GM19025 (cell line): ENCODE measurements at regions not wholly inside any gene's neighbourhood (a gene's known extent, or its start where the extent isn't known, plus 50 kb on each side); places are given as distances from the start of the nearest gene placed in this dataset.
"Not testable (repeated sequence)": the region's sequence is repeated elsewhere in the genome, so short reads cannot be mapped to it uniquely, and the experiment has no call there.

Experiments
- ATAC-seq: cut with Tn5 transposase; IDR thresholded peaks from one replicate; pipeline ENCODE4 v1.9.1; 2021; ENCODE audit warnings: mild to moderate bottlenecking, low read depth, moderate library complexity; ENCODE audit not compliant: unreplicated experiment

DNA sequence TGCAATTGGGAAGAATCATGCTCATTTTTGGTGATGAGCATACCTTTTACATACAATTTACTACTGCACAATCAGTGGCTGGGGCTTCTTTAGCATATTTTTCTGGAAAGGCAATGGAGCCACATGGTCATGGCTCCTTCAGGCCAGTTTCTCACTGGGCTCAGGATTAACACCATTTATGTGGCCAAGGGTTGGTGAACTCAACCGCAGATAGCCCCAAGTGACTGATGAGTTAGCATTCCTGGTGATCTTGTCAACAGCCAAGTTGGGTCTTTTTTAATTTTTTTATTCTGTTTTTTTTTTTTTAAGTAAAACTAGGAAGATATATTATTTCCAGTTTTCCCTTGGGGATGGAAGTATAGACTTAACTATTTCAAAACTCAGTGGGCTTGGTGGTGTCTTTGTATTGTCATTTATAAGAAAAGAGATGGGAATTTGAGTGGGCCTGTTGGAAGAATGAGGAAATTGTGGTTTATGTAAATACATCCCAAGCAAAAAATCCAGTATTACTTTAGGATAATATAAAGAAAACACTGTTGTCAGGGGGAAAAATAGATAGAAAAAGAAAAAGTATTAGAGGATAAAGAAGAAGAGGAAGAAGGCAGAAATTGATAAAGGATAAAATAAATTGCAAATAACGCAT is 397.4 kb downstream of the MAFB start:
- no peak for ATAC-seq

GRCh38 chr20:40287683-40288082 is 401.4 kb downstream of the MAFB start:
- ATAC-seq: no peak

GRCh38 chr20:40286975-40287531 is 402.0 kb downstream of the MAFB start:
- no peak for ATAC-seq

GRCh38 chr20:40284611-40285010 is 404.4 kb downstream of the MAFB start:
- ATAC-seq: no peak

- no peak for ATAC-seq
Observed at GRCh38 chr20:40283689-40284088, 405.3 kb downstream of the MAFB start.

- ATAC-seq: no peak
Observed at GRCh38 chr20:40282941-40283340, 406.1 kb downstream of the MAFB start.

DNA sequence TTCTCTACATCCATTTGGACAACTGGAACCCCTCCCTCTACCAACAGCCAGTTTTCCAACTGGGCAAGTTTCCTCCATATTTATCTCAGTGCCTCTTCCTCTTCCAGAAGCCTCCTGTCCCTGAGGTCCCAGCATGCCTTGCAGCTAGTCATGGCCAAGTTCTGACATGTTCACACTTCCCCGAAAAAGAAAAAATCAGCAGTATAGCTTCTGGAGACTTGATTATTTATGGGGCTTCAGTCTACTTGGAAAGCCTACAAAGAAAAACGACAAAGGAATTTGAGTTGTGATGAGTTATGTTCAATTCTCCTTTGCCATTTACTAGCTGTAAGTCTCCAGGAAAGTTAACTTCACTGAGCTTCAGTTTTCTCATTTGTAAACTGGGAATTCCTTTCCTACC is 406.5 kb downstream of the MAFB start:
- no peak for ATAC-seq

GRCh38 chr20:40280616-40281015 is 408.4 kb downstream of the MAFB start:
- ATAC-seq: no peak

DNA sequence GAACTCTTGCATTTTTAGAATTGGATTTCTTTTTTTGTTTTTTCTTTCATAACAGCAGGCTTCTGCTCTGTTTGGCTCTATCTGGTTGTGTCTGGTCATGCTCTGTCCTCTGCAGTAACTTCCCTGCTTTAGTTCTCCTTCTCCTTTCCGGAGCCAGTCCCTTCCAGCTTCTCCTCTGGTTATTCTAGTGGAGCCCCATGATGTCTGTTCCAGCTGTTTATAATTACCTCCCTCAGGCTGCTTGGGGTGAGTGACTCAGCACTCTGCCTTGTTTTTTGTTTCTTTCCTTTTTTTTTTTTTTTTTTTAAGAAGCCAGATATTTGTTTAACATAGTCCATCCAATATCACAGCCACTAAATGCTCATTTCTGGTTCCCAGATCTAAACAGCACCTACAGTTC is 409.6 kb downstream of the MAFB start:
- ATAC-seq: no peak

GRCh38 chr20:40278673-40279072 is 410.4 kb downstream of the MAFB start:
- no peak for ATAC-seq

GRCh38 chr20:40276301-40276700 is 412.7 kb downstream of the MAFB start:
- ATAC-seq: no peak

DNA sequence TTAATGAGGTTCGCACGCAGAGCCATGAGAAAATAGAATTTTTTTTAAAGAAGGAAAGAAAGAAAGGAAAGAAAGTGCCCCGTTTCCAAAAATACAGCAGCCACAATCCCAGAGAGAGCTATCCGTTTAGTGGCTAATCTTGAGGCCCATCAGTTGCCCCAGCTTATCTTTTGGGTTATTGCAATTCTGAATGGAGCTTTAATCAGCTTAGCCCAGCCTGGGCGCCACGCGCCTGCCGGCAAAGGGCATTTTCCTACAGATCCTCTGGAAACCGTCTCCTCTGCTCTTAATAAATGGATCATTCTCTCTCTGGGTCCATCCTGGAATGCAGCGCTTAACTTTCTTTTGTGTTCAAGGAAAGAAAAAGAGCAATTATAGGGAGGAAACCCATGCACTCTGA is 413.3 kb downstream of the MAFB start:
- no peak for ATAC-seq

DNA sequence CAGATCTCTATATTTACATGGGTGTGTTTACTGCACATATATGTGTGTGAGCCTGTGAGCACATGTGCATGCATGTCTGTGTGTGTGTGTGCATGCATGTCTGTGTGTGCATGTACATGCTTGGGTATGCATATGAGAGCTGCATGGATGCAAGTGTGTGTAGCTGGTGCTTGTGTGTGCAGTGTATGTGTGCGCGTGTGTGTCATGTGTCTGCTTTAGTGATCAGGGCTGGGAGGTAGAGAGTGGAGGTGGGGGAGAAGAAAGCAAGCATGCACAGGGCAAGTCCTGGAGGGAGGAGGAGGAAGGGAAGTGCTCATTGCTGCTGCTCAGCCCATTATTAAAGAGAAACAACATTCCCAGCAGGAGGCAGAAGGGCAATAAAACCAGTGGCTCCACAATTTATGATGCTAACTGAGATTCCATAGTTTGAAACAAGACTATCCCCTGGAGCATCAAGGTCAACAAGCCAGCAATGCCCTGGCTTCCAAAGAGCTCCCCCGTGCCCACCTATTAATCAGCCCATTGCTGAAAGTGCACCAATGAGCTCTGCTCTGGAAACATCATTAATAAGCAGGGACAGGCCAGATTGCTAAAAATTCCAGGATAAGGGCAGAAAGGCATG is 414.0 kb downstream of the MAFB start:
- no peak for ATAC-seq

DNA sequence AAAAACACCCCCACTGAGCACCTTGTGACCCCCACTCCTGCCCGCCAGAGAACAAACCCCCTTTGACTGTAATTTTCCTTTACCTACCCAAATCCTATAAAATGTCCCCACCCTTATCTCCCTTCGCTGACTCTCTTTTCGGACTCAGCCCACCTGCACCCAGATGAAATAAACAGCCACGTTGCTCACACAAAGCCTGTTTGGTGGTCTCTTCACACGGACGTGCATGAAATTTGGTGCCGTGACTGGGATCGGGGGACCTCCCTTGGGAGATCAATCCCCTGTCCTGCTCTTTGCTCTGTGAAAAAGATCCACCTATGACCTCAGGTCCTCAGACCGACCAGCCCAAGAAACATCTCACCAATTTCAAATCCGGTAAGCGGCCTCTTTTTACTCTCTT is 419.8 kb downstream of the MAFB start:
- not testable (repeated sequence) for ATAC-seq

DNA sequence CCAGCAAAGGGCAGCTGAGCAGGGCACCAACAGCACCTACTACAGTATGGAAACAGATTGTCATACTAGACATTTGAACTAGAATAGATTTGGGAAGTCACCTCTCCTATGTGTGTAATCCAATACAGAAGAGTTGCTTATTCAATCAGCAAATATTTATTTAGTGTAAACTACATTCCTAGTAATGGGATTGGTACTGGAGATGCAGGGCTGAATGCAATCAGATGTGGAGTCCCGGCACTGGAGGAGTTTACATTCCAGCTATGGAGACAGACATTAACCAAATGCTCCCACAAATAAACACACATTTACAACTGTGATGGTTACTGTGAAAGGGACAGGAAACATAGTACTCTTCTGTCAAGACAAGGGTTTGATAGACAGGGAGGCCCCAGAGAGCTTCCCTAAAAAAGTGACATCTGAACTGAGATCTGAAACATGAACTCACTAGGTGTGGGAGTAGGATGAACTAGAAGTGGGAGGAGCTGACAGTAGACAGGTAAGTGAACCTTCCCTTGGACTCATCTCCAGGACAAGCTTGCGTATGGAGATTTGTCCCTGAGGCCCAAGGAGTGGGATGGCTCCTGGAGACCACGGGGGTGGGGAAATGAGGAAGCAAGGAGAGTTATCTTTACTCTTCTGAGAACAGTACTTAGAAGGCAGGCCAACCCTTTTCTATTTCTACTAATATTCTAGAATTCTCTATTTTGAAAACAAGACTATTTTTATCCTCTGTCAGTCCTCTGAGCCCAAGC is 420.5 kb downstream of the MAFB start:
- ATAC-seq: no peak

- ATAC-seq: no peak
Observed at GRCh38 chr20:40265825-40266533, 423.1 kb downstream of the MAFB start.

GRCh38 chr20:40262219-40262618 is 426.8 kb downstream of the MAFB start:
- ATAC-seq: no peak

DNA sequence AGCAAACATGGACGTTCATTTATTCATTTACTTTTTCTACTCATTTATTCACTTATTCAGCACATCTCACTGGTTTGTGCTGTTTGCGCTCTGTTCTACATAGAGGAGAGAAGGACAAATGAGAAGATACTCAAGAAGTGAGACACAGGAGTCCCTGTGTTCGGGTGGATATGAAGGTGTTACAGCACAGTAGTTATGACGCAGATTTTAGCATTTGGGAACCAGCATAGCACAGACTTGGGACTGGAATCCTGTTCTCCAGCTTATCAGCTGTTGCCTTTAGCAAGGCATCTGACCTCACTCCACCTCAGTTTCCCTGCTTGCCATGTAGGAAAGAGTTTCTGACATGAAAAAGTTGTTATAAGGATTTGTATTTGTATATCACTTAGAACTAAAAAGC is 430.1 kb downstream of the MAFB start:
- no peak for ATAC-seq

GRCh38 chr20:40257763-40258162 is 431.3 kb downstream of the MAFB start:
- no peak for ATAC-seq

DNA sequence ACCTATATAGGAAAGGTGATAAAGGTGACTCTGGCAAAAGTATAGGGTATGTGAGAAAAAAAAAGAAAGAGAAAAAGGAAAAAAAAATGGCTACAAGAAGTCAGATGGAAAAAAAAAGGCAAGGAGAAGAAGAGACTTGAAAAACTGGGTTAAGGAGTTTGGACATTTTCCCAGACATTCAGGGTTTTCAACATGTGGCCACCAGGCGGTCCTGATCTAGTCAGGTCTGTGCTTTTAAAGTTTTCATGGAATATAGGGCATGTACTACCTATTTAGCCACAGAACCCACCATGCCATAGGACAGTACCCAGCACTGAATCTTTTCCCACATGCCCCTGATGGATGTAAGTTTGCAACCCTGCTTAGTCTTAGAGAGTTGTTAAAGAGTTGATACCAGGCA is 433.7 kb downstream of the MAFB start:
- no peak for ATAC-seq
